Loucy (cell line): ENCODE measurements at regions not wholly inside any gene's neighbourhood (a gene's known extent, or its start where the extent isn't known, plus 50 kb on each side); places are given as distances from the start of the nearest gene placed in this dataset.

Experiments used
- H2AFZ ChIP-seq: fragments of 200-600 bp; sonication (generic); 2 replicates; pipeline ENCODE4 v1.6.0; 2016; ENCODE audit warnings: antibody characterized with exemption, mild to moderate bottlenecking, low read length, moderate library complexity
- H3F3A ChIP-seq: fragments of 200-600 bp; 2 replicates; pipeline ENCODE4 v1.6.0; 2016; ENCODE audit warnings: antibody characterized with exemption, low read depth, mild to moderate bottlenecking
- H3K27me3 ChIP-seq: fragments of 200-600 bp; sonication (generic); 2 replicates; pipeline ENCODE4 v1.6.1; 2014; ENCODE audit warnings: low read length, mild to moderate bottlenecking; ENCODE audit not compliant: insufficient read depth, poor library complexity, severe bottlenecking
- H3K36me3 ChIP-seq: fragments of 200-600 bp; sonication (generic); 2 replicates; pipeline ENCODE4 v1.6.1; 2016; ENCODE audit warnings: low read length; ENCODE audit not compliant: insufficient read depth
- H3K4me1 ChIP-seq: fragments of 200-600 bp; sonication (generic); 2 replicates; pipeline ENCODE4 v1.5.1; 2014; ENCODE audit warnings: low read length, mild to moderate bottlenecking; ENCODE audit not compliant: insufficient read depth, poor library complexity, severe bottlenecking
- H3K4me2 ChIP-seq: fragments of 200-600 bp; sonication (generic); 2 replicates; pipeline ENCODE4 v1.6.0; 2014; ENCODE audit warnings: antibody characterized with exemption, low read length, low read depth, mild to moderate bottlenecking; ENCODE audit not compliant: poor library complexity, severe bottlenecking
- H3K4me3 ChIP-seq: fragments of 200-600 bp; sonication (generic); 2 replicates; pipeline ENCODE4 v1.5.1; 2014; ENCODE audit warnings: low read length, mild to moderate bottlenecking, mixed read lengths; ENCODE audit not compliant: poor library complexity, severe bottlenecking
- H3K79me2 ChIP-seq: fragments of 200-600 bp; sonication (generic); 2 replicates; pipeline ENCODE4 v1.6.1; 2014; ENCODE audit warnings: low read length; ENCODE audit not compliant: insufficient read depth
- H3K9ac ChIP-seq: fragments of 200-600 bp; sonication (generic); 2 replicates; pipeline ENCODE4 v1.6.0; 2014; ENCODE audit warnings: mild to moderate bottlenecking, low read depth, low read length, moderate library complexity; ENCODE audit not compliant: poor library complexity, severe bottlenecking
- H3K9me2 ChIP-seq: fragments of 200-600 bp; sonication (generic); replicated peaks from 2 replicates; pipeline ENCODE4 v1.6.1; 2016; ENCODE audit warnings: low read depth, low read length, mixed read lengths
- H3K9me3 ChIP-seq: fragments of 200-600 bp; sonication (generic); 2 replicates; pipeline ENCODE4 v1.6.1; 2014; ENCODE audit warnings: mild to moderate bottlenecking, antibody characterized with exemption, low read length, low read depth; ENCODE audit not compliant: insufficient read depth
- H4K20me1 ChIP-seq: fragments of 200-600 bp; sonication (generic); 2 replicates; pipeline ENCODE4 v1.6.0; 2014; ENCODE audit warnings: antibody characterized with exemption, low read length, mild to moderate bottlenecking; ENCODE audit not compliant: insufficient read depth, poor library complexity, severe bottlenecking
- CTCF ChIP-seq: fragments of 200-600 bp; sonication (generic); conservative IDR thresholded peaks from 2 replicates; pipeline ENCODE4 v1.5.1; 2014; ENCODE audit warnings: mild to moderate bottlenecking, antibody characterized with exemption, low read length
- EZH2phosphoT487 ChIP-seq: fragments of 200-600 bp; IDR thresholded peaks from 2 replicates; pipeline ENCODE4 v1.6.1; 2018; ENCODE audit warnings: antibody characterized with exemption, mild to moderate bottlenecking, moderate library complexity, borderline replicate concordance

GRCh38 chr5:87110721-87111120 lies 157.0 kb upstream of the RASA1 start:
- Histone ChIP-seq H3K27me3 (no peaks in the 10 kb centered on the region), H3K9me2 (no peaks in the 10 kb centered on the region), H2AFZ (no peak overlapping the region), H3K4me3 (no peak overlapping the region), H3K9me3 (no peaks in the 10 kb centered on the region), H3K4me1 (peaks cover 16% of the 10 kb centered on the region), H3F3A (no peaks in the 10 kb centered on the region), H3K36me3 (no peaks in the 10 kb centered on the region), H3K79me2 (no peaks in the 10 kb centered on the region), H3K9ac (no peak overlapping the region), H3K4me2 (no peak overlapping the region), H4K20me1 (no peaks in the 10 kb centered on the region)
- TF ChIP-seq EZH2phosphoT487 (no peak), CTCF (no peak)

GRCh38 chr5:87113861-87114260 lies 153.8 kb upstream of the RASA1 start:
- H3F3A ChIP-seq = no peaks in the 10 kb centered on the region
- H2AFZ ChIP-seq = no peak overlapping the region
- H3K9me3 ChIP-seq = no peaks in the 10 kb centered on the region
- H3K4me1 ChIP-seq = peaks cover 20% of the 10 kb centered on the region
- no peak overlapping the region for H3K4me3 ChIP-seq
- H3K36me3 ChIP-seq = no peaks in the 10 kb centered on the region
- no peak overlapping the region for H3K9ac ChIP-seq
- no peaks in the 10 kb centered on the region for H4K20me1 ChIP-seq
- TF ChIP-seq EZH2phosphoT487 = no peak
- TF ChIP-seq CTCF = no peak
- H3K9me2 ChIP-seq = no peaks in the 10 kb centered on the region
- H3K4me2 ChIP-seq = no peak overlapping the region
- no peaks in the 10 kb centered on the region for H3K27me3 ChIP-seq
- no peaks in the 10 kb centered on the region for H3K79me2 ChIP-seq

- no peaks in the 10 kb centered on the region for H3K9me2 ChIP-seq
- no peak overlapping the region for H3K9ac ChIP-seq
- H3K4me2 ChIP-seq = no peak overlapping the region
These were observed 153.1 kb upstream of the RASA1 start for GRCh38 chr5:87114631-87115030.

More at GRCh38 chr5:87114631-87115030, 153.1 kb upstream of the RASA1 start:
- Histone ChIP-seq H3K27me3 (no peaks in the 10 kb centered on the region), H3K36me3 (no peaks in the 10 kb centered on the region), H3K9me3 (no peaks in the 10 kb centered on the region), H3F3A (no peaks in the 10 kb centered on the region), H3K4me3 (no peak overlapping the region), H3K79me2 (no peaks in the 10 kb centered on the region), H2AFZ (no peak overlapping the region), H4K20me1 (no peaks in the 10 kb centered on the region), H3K4me1 (peaks cover 27% of the 10 kb centered on the region)
- TF ChIP-seq CTCF (no peak), EZH2phosphoT487 (no peak)
